Hepatocyte (in vitro differentiated cells): ENCODE measurements at regions not wholly inside any gene's neighbourhood (a gene's known extent, or its start where the extent isn't known, plus 50 kb on each side); places are given as distances from the start of the nearest gene placed in this dataset.

ENCODE experiments used
- DNase-seq: peaks from one replicate; pipeline ENCODE4 v3.0.0-alpha.2; 2016; ENCODE audit warnings: low spot score
- H2AFZ ChIP-seq: fragments of 200-600 bp; sonication (generic); 2 replicates; pipeline ENCODE4 v1.6.0; 2016; ENCODE audit warnings: antibody characterized with exemption, mild to moderate bottlenecking
- H3K27ac ChIP-seq: fragments of 200-600 bp; sonication (generic); 2 replicates; pipeline ENCODE4 v1.5.1; 2016; ENCODE audit warnings: mild to moderate bottlenecking
- H3K27me3 ChIP-seq: fragments of 200-600 bp; sonication (generic); 2 replicates; pipeline ENCODE4 v1.6.1; 2016
- H3K36me3 ChIP-seq: fragments of 200-600 bp; sonication (generic); replicated peaks from 2 replicates; pipeline ENCODE4 v1.5.1; 2016; ENCODE audit warnings: low read depth; ENCODE audit not compliant: insufficient read depth
- H3K4me1 ChIP-seq: fragments of 200-600 bp; sonication (generic); 2 replicates; pipeline ENCODE4 v1.5.1; 2016; ENCODE audit warnings: mild to moderate bottlenecking, moderate library complexity; ENCODE audit not compliant: insufficient read depth
- H3K4me2 ChIP-seq: fragments of 200-600 bp; sonication (generic); 2 replicates; pipeline ENCODE4 v1.6.0; 2016
- H3K4me3 ChIP-seq: fragments of 200-600 bp; sonication (generic); 2 replicates; pipeline ENCODE4 v1.5.1; 2016; ENCODE audit warnings: mild to moderate bottlenecking
- H3K79me2 ChIP-seq: fragments of 200-600 bp; sonication (generic); 2 replicates; pipeline ENCODE4 v1.6.0; 2017; ENCODE audit warnings: mild to moderate bottlenecking
- H3K9me2 ChIP-seq: fragments of 200-600 bp; sonication (generic); replicated peaks from 2 replicates; pipeline ENCODE4 v1.6.0; 2017; ENCODE audit warnings: mild to moderate bottlenecking; ENCODE audit not compliant: insufficient read depth
- H3K9me3 ChIP-seq: fragments of 200-600 bp; sonication (generic); 2 replicates; pipeline ENCODE4 v1.5.1; 2016; ENCODE audit warnings: low read depth, mild to moderate bottlenecking
- H4K20me1 ChIP-seq: fragments of 200-600 bp; sonication (generic); 2 replicates; pipeline ENCODE4 v1.6.0; 2016; ENCODE audit warnings: mild to moderate bottlenecking; ENCODE audit not compliant: insufficient read depth, poor library complexity, severe bottlenecking
- EZH2 ChIP-seq: fragments of 200-600 bp; sonication (generic); IDR thresholded peaks from 2 replicates; pipeline ENCODE4 v1.6.1; 2016; ENCODE audit warnings: antibody characterized with exemption, mild to moderate bottlenecking, borderline replicate concordance
- EZH2phosphoT487 ChIP-seq: fragments of 200-600 bp; sonication (generic); IDR thresholded peaks from one replicate; pipeline ENCODE4 v1.6.1; 2018; ENCODE audit warnings: antibody characterized with exemption, mild to moderate bottlenecking, low read depth, moderate library complexity; ENCODE audit not compliant: unreplicated experiment, severe bottlenecking
- WGBS: methylation state at CpG from one replicate; pipeline ENCODE4 v1.1.6; 2016; ENCODE audit warnings: low lambda C conversion rate; ENCODE audit errors: missing lambda C conversion rate; 5-methylcytosine and 5-hydroxymethylcytosine counted together
- TF ChIP-seq, protein P1 (sequence below): fragments of 200-600 bp; sonication (generic); IDR thresholded peaks from 2 replicates; pipeline ENCODE4 v1.5.1; 2016; ENCODE audit warnings: antibody characterized with exemption, mild to moderate bottlenecking; ENCODE audit not compliant: poor library complexity

DNA sequence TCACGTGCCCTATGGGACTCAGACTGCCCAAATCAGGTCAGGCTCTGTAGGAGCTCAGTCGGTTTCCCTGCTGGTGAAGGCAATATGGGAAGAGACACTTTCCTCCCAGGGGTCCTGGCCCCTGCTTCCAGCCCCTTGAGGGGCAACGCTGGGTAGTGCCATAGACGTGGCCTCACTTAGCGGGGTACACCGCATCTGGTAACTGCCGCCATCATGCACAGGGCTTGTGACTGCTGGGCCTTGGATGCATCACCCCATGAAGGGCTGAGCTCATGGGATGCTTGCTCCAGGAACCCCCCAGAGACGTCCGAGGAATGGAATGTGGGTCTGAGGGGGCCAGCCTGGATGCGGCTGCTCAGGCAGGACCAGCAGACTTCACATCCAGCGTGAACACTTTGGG, 127.3 kb upstream of the HDAC4 start:
- Histone ChIP-seq H3K9me3 (no peaks in the 10 kb centered on the region), H2AFZ (no peak overlapping the region), H3K4me2 (no peak overlapping the region), H3K27ac (no peak overlapping the region), H3K4me1 (peaks cover 11% of the 10 kb centered on the region), H3K27me3 (no peaks in the 10 kb centered on the region), H3K4me3 (no peak overlapping the region), H3K9me2 (no peaks in the 10 kb centered on the region), H3K36me3 (no peaks in the 10 kb centered on the region), H3K79me2 (no peaks in the 10 kb centered on the region), H4K20me1 (no peaks in the 10 kb centered on the region)
- TF ChIP-seq, protein P1, sequence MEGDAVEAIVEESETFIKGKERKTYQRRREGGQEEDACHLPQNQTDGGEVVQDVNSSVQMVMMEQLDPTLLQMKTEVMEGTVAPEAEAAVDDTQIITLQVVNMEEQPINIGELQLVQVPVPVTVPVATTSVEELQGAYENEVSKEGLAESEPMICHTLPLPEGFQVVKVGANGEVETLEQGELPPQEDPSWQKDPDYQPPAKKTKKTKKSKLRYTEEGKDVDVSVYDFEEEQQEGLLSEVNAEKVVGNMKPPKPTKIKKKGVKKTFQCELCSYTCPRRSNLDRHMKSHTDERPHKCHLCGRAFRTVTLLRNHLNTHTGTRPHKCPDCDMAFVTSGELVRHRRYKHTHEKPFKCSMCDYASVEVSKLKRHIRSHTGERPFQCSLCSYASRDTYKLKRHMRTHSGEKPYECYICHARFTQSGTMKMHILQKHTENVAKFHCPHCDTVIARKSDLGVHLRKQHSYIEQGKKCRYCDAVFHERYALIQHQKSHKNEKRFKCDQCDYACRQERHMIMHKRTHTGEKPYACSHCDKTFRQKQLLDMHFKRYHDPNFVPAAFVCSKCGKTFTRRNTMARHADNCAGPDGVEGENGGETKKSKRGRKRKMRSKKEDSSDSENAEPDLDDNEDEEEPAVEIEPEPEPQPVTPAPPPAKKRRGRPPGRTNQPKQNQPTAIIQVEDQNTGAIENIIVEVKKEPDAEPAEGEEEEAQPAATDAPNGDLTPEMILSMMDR: no peak
- TF ChIP-seq EZH2phosphoT487 (no peak), EZH2 (no peak)
- no peak for DNase-seq
- 87% methylated on average over 11 of the region's 11 CpGs for WGBS

DNA sequence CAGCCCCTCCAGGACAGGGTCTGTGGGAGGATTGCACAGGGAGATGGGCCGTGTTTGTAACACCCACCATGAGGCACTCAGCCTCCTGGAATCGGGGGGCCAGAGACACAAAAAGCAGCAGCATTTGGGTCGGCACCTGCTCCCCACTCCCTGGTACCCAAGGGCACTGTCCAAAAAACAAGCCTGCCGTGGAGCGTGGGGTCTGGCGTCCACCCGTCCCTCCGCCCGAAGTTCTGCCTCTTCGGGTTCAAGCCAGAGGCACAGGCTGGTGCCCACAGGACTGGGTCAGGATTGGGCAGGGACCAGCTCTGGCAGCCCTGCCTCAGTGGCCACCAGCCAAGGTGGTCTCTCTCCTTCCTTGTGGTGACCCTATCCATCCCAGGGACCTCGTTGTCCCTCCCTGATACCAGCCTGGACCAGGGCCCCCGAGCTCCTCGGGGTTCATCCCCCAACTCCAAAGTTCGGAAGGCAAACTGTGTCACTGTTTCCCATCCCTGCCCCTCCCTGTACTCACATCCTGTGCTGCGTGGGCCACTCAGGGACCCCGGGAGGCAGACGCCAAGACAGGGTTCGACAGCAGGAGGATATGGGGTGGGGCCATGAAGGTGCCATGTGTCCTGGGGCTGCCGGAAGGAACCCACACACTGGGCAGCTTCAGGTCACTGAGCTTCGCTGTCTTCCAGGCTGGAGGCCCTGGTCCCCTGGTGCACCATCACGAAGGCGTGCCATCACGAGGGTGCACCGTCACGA, 126.0 kb upstream of the HDAC4 start:
- H3K4me1 ChIP-seq: peaks cover 11% of the 10 kb centered on the region
- no peaks in the 10 kb centered on the region for H3K9me3 ChIP-seq
- no peak overlapping the region for H3K4me3 ChIP-seq
- no peak overlapping the region for H3K4me2 ChIP-seq
- no peak for TF ChIP-seq EZH2phosphoT487
- no peak overlapping the region for H3K27ac ChIP-seq
- no peaks in the 10 kb centered on the region for H4K20me1 ChIP-seq
- 89% methylated on average over 19 of the region's 25 CpGs for WGBS
- H3K79me2 ChIP-seq: no peaks in the 10 kb centered on the region
- no peaks in the 10 kb centered on the region for H3K36me3 ChIP-seq
- no peak for DNase-seq
- no peaks in the 10 kb centered on the region for H3K9me2 ChIP-seq
- H2AFZ ChIP-seq: no peak overlapping the region
- no peaks in the 10 kb centered on the region for H3K27me3 ChIP-seq

DNA sequence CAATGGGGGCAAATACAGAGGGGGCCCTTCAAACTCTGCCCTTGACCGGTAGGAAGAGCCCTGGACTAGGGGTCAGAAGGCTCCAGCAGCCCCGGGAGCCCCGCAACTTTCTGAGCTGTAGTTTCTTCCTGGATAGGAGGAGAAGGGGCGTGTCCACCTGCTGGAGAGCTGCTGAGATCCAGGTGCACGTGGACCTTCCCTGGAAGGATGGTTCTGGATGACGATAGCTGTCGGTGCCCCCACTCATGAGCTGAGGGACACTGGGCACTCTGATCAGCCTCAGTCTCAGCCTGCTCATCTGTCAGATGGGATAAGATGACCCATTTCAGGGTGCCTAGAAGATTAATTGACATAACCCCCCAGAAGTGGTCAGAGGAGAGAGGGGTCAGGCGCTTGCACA, 125.2 kb upstream of the HDAC4 start:
- no peak overlapping the region for H3K4me3 ChIP-seq
- WGBS: 76% methylated on average over 8 of the region's 8 CpGs
- peaks cover 15% of the 10 kb centered on the region for H3K4me1 ChIP-seq
- DNase-seq: no peak
- no peaks in the 10 kb centered on the region for H3K9me2 ChIP-seq
- H3K27me3 ChIP-seq: no peaks in the 10 kb centered on the region
- H3K4me2 ChIP-seq: no peak overlapping the region
- H3K9me3 ChIP-seq: no peaks in the 10 kb centered on the region
- no peaks in the 10 kb centered on the region for H3K79me2 ChIP-seq
- no peak overlapping the region for H3K27ac ChIP-seq
- H4K20me1 ChIP-seq: no peaks in the 10 kb centered on the region
- TF ChIP-seq EZH2phosphoT487 (no peak), EZH2 (no peak)
- TF ChIP-seq, protein P1: no peak
- H2AFZ ChIP-seq: no peak overlapping the region
- no peaks in the 10 kb centered on the region for H3K36me3 ChIP-seq

DNA sequence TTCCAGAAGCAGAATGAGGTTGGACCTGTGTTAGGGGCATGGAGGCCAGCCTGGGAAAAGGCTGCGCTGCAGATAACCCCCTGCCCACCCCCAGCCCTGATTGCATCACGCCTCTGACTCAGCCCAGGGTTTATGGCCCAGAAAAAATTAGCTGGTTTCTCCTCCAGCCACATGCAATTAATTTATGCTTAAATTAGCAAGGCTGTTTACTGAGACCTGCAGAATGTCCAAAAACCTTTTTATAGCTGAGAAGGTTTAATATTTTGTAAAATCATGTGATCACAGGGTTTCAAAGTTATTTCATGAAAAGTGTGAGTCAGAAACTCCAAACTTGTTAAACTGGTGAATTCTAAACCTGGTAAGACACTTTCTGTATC, 123.1 kb upstream of the HDAC4 start:
- WGBS: 20% methylated on average over 2 of the region's 2 CpGs

More for the DNA sequence above, 123.1 kb upstream of the HDAC4 start:
- no peaks in the 10 kb centered on the region for H3K36me3 ChIP-seq
- no peak overlapping the region for H3K4me2 ChIP-seq
- no peak for TF ChIP-seq EZH2
- H3K9me2 ChIP-seq: no peaks in the 10 kb centered on the region
- no peak overlapping the region for H3K4me3 ChIP-seq
- peak overlapping the region; percentile 47 for H3K27ac ChIP-seq
- peak; percentile 56 for DNase-seq
- H3K4me1 ChIP-seq: peaks cover 15% of the 10 kb centered on the region
- H3K79me2 ChIP-seq: no peaks in the 10 kb centered on the region
- H4K20me1 ChIP-seq: no peaks in the 10 kb centered on the region
- no peaks in the 10 kb centered on the region for H3K27me3 ChIP-seq
- no peak overlapping the region for H2AFZ ChIP-seq
- no peaks in the 10 kb centered on the region for H3K9me3 ChIP-seq
